Common myeloid progenitor, CD34-positive (primary cell): ENCODE measurements at regions not wholly inside any gene's neighbourhood (a gene's known extent, or its start where the extent isn't known, plus 50 kb on each side); places are given as distances from the start of the nearest gene placed in this dataset.

Experiments
- CTCF ChIA-PET: fragments of 350-600 bp; sonication (Branson Sonifier 250); formaldehyde crosslinking; loops from one replicate; lab custom pipeline; 2021; ENCODE audit warnings: antibody characterized with exemption; lab: Charles Lee
- POLR2A ChIA-PET: fragments of 350-600 bp; sonication (Branson Sonifier 250); formaldehyde crosslinking; loops from one replicate; lab custom pipeline; 2021; ENCODE audit warnings: antibody characterized with exemption; lab: Charles Lee
- DNase-seq, 3 donors: peaks; one replicate each; pipeline versions ENCODE4 v3.0.0 to v3.0.0-alpha.2; 2013
- H3K27ac ChIP-seq, 2 experiments: 1 replicate in 1 of 2; 2 replicates in 1 of 2; pipeline ENCODE4 v1.7.0; 2013; ENCODE audit warnings: inconsistent platforms in 2 of 2, low read length in 2 of 2, mild to moderate bottlenecking in 2 of 2, low read depth in 1 of 2, moderate library complexity in 1 of 2; ENCODE audit not compliant: severe bottlenecking in 2 of 2, insufficient read depth in 1 of 2, poor library complexity in 1 of 2
- H3K27me3 ChIP-seq, 5 experiments: replicated peaks in 2 of 5; 1 replicate in 3 of 5; 2 replicates in 2 of 5; pipeline versions ENCODE4 v1.6.1 to v1.7.0; 2013; ENCODE audit warnings: low read length in 4 of 5, mild to moderate bottlenecking in 2 of 5, moderate library complexity in 2 of 5, inconsistent platforms in 1 of 5; ENCODE audit not compliant: insufficient read depth in 5 of 5, control insufficient read depth in 4 of 5
- H3K36me3 ChIP-seq, 4 experiments: 1 replicate in 2 of 4; 2 replicates in 2 of 4; pipeline versions ENCODE4 v1.6.1 to v1.7.0; 2013; ENCODE audit warnings: low read length in 3 of 4, control low read depth in 1 of 4, mild to moderate bottlenecking in 1 of 4; ENCODE audit not compliant: control insufficient read depth in 4 of 4, insufficient read depth in 4 of 4
- H3K4me1 ChIP-seq, 4 experiments: 1 replicate in 3 of 4; 2 replicates in 1 of 4; pipeline versions ENCODE4 v1.6.1 to v1.7.1; 2013; ENCODE audit warnings: low read length in 3 of 4, mild to moderate bottlenecking in 3 of 4, control low read depth in 1 of 4, inconsistent platforms in 1 of 4, moderate library complexity in 1 of 4; ENCODE audit not compliant: control insufficient read depth in 4 of 4, insufficient read depth in 4 of 4; ENCODE audit errors: control extremely low read depth in 1 of 4
- H3K4me3 ChIP-seq, 7 experiments: 1 replicate in 4 of 7; 2 replicates in 3 of 7; pipeline versions ENCODE4 v1.5.1 to v1.7.0; 2013; ENCODE audit warnings: mild to moderate bottlenecking in 7 of 7, low read length in 6 of 7, moderate library complexity in 6 of 7, inconsistent platforms in 2 of 7, low read depth in 2 of 7, control low read depth in 1 of 7; ENCODE audit not compliant: insufficient read depth in 4 of 7, control insufficient read depth in 1 of 7; ENCODE audit errors: extremely low read depth in 1 of 7
- H3K9me3 ChIP-seq, 5 experiments: 1 replicate in 4 of 5; 2 replicates in 1 of 5; pipeline versions ENCODE4 v1.6.1 to v1.7.1; 2013; ENCODE audit warnings: low read length in 4 of 5, mild to moderate bottlenecking in 2 of 5, inconsistent platforms in 1 of 5, low read depth in 1 of 5, moderate library complexity in 1 of 5; ENCODE audit not compliant: control insufficient read depth in 4 of 5, insufficient read depth in 2 of 5; ENCODE audit errors: control extremely low read depth in 1 of 5
- WGBS: methylation state at CpG from one replicate; pipeline ENCODE4 v1.1.5; 2013; ENCODE audit not compliant: insufficient coverage; 5-methylcytosine and 5-hydroxymethylcytosine counted together

DNA sequence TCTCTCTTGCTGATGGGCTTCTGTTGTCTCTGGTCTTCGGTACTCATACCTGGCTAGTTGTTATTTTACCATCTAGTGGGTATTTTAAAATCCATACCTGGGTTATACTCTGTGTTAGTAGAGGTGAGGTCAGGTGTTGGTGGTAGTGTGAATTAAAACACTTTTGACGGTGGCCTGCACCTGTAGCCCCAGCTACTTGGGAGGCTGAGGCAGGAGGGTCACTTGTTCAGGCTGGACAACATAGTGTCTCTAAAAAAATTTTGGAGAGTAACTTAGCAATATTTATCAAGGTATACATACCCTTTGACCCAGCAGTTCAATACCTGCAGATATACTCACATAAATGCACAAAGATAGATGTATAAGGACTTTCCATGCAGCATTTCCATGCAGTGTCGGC is 55.4 kb downstream of the GSX1 start:
- POLR2A ChIA-PET = no interaction called here
- Histone ChIP-seq H3K27ac (no peak overlapping the region), H3K4me1 (no peaks in the 10 kb centered on the region), H3K4me3 (no peak overlapping the region), H3K27me3 (peaks cover 0 to 53% (median 16%) of the 10 kb centered on the region in 5 experiments), H3K9me3 (peaks cover 0 to 6% (median 0%) of the 10 kb centered on the region in 5 experiments), H3K36me3 (no peaks in the 10 kb centered on the region)
- WGBS = 97% methylated on average over 3 of the region's 3 CpGs
- CTCF ChIA-PET = interaction anchor here (1.4 kb wide), 1 partner anchor 19 kb away, joined by 3 read pairs; no protein-coding TSS in a partner anchor
- no peak for DNase-seq

DNA sequence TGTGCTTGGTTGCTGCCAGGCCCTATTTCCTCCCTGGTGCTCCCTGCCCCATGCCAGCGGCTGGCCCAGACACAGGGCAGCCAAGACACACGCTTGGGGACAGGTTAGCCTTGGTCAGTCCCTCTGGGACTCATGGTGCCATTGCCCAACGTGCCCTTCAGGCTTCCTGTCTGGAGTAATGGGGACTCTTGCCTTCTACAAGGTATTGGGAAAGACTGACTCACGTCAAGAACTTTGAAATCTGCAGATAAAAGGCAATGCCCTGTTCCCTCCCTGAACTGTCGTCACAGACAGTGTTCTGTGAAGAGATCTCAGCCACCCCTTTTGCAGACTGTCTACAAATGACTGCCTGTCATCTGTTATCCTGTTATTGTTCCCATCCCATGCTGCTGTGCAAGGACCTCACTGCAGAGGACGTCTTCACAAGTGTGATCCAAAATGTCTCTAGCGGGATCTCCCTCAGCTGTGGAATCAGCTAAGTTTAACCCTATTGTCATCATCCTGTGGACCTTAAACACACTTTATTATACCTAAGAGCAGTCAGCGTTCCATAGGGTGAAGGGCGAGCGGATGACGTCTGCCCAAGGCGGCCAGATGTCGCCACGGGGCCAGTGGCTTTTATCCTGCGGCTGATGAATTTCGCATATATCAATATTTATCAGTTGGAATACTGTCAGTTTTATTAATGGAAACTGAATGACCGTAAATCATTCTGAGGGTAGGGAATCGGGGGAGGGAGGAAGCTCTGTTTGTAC is 59.0 kb downstream of the GSX1 start:
- ChIA-PET POLR2A (no interaction called here), CTCF (interaction anchor here (1.3 kb wide), 1 partner anchor 9 kb away, joined by 3 read pairs; no protein-coding TSS in a partner anchor)
- no peaks in the 10 kb centered on the region for H3K9me3 ChIP-seq
- H3K27me3 ChIP-seq = peaks cover 0 to 73% (median 27%) of the 10 kb centered on the region in 5 experiments
- WGBS = 73% methylated on average over 7 of the region's 18 CpGs
- H3K4me1 ChIP-seq = no peaks in the 10 kb centered on the region
- no peak for DNase-seq
- no peaks in the 10 kb centered on the region for H3K36me3 ChIP-seq
- H3K27ac ChIP-seq = no peak overlapping the region
- no peak overlapping the region for H3K4me3 ChIP-seq

DNA sequence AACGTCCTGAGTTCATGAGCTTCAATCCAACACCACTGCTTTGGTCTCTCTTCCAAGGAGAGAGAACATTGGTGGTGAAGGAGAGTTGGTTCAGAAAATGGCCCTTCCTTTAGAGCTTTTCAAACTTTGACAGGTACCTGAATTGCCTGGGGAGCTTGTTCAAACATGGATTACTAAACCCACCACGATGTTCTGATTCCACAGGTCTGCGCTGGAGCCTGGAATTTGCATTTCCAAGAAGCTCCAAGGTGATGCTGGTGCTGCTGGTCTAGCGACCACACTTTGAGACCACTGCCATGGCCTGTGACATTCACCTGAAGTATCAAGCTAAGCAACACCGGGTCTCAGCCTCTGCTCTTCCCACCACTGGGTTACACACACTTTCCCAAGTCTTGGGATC is 60.2 kb downstream of the GSX1 start:
- 73% methylated on average over 4 of the region's 5 CpGs for WGBS
- peaks cover 0 to 80% (median 28%) of the 10 kb centered on the region in 5 experiments for H3K27me3 ChIP-seq

DNA sequence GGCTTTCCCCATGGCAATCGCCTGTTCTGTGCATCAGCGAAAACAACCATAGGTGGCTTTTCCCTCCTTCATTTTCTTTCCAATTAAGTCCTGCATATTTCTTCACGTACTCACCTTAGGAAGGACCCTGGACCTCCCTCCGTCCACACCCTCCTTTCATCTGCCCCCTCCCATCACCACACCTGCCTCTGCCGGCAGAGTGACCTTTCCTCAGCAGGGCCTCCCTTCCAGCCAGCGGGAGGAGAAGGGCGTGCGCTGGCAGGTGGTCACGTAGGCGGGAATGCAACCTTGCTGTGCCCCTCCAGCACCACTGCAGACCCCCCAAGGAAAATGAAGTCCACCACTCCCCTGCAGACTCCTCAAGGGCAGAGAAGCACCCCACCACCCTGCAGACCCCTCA is 61.1 kb downstream of the GSX1 start:
- no peak overlapping the region for H3K4me3 ChIP-seq
- no peaks in the 10 kb centered on the region for H3K4me1 ChIP-seq
- no peak for DNase-seq
- WGBS = 44% methylated on average over 5 of the region's 10 CpGs
- H3K36me3 ChIP-seq = no peaks in the 10 kb centered on the region
- POLR2A ChIA-PET = no interaction called here
- CTCF ChIA-PET = interaction anchor here (0.9 kb wide), 1 partner anchor 16 kb away, joined by 3 read pairs; no protein-coding TSS in a partner anchor
- no peak overlapping the region for H3K27ac ChIP-seq
- peaks cover 0 to 80% (median 25%) of the 10 kb centered on the region in 5 experiments for H3K27me3 ChIP-seq
- no peaks in the 10 kb centered on the region for H3K9me3 ChIP-seq

More for the DNA sequence above, 60.2 kb downstream of the GSX1 start:
- Histone ChIP-seq H3K4me1 (no peaks in the 10 kb centered on the region), H3K36me3 (no peaks in the 10 kb centered on the region), H3K4me3 (no peak overlapping the region), H3K27ac (no peak overlapping the region), H3K9me3 (no peaks in the 10 kb centered on the region)
- no peak for DNase-seq
- ChIA-PET POLR2A (no interaction called here), CTCF (interaction anchor here (0.9 kb wide), 1 partner anchor 17 kb away, joined by 3 read pairs; no protein-coding TSS in a partner anchor)

DNA sequence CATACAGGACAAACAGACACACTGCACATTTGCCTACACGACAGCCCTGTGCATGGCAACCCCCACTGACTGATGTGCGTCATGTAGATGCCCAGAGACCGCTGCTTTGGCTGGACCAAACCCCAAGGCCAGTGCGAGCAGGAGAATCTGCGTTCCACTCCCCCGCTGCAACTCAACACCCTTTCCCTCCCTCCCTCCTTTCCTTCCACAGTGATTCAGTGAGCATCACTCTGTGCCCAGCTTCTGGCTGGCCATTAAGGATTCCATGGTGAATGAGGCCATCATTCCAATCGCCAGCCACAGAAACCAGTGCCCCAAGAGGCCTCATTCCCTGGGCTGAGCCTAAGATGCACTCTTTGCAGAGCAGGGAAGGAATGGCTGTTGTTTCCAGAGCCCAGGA is 61.6 kb downstream of the GSX1 start:
- H3K4me3 ChIP-seq = no peak overlapping the region
- POLR2A ChIA-PET = no interaction called here
- H3K27me3 ChIP-seq = peaks cover 0 to 80% (median 25%) of the 10 kb centered on the region in 5 experiments
- 67% methylated on average over 6 of the region's 7 CpGs for WGBS
- CTCF ChIA-PET = interaction anchor here (1.3 kb wide), 1 partner anchor 116 kb away, joined by 3 read pairs; no protein-coding TSS in a partner anchor
- H3K27ac ChIP-seq = no peak overlapping the region
- no peaks in the 10 kb centered on the region for H3K9me3 ChIP-seq
- H3K36me3 ChIP-seq = no peaks in the 10 kb centered on the region
- H3K4me1 ChIP-seq = no peaks in the 10 kb centered on the region
- no peak for DNase-seq

GRCh38 chr13:27854606-27855005 is 62.3 kb downstream of the GSX1 start:
- WGBS = 100% methylated on average over 1 of the region's 1 CpG
- no peak for DNase-seq
- H3K27me3 ChIP-seq = peaks cover 0 to 84% (median 26%) of the 10 kb centered on the region in 5 experiments
- ChIA-PET CTCF (interaction anchor here (1.3 kb wide), 1 partner anchor 115 kb away, joined by 3 read pairs; no protein-coding TSS in a partner anchor), POLR2A (interaction anchor here (0.6 kb wide), 1 partner anchor 80 kb away, joined by 3 read pairs; no protein-coding TSS in a partner anchor)
- H3K9me3 ChIP-seq = no peaks in the 10 kb centered on the region
- H3K4me1 ChIP-seq = no peaks in the 10 kb centered on the region
- H3K27ac ChIP-seq = no peak overlapping the region
- no peaks in the 10 kb centered on the region for H3K36me3 ChIP-seq
- no peak overlapping the region for H3K4me3 ChIP-seq

DNA sequence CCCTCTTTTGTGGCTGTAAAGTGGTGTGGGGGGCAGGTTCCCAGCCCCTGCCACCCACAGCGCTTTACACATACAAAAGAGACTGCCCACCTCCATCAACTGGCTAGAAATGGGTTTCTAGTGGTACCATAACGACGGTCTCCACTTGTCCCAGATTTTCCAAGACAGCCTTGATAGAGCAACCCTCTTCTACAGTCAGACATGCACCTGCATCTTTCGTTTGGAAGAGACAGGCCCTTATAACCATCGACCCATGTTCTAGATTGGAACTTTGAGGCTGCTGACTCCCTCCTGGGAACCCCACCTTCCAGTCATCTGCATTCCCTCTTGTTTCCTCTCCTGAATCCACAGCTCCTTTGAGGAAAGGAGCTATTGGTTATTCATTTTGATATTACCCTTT is 63.1 kb downstream of the GSX1 start:
- no peaks in the 10 kb centered on the region for H3K4me1 ChIP-seq
- H3K36me3 ChIP-seq = no peaks in the 10 kb centered on the region
- ChIA-PET POLR2A (interaction anchor here (0.6 kb wide), 1 partner anchor 81 kb away, joined by 3 read pairs; no protein-coding TSS in a partner anchor), CTCF (no interaction called here)
- 90% methylated on average over 5 of the region's 5 CpGs for WGBS
- H3K9me3 ChIP-seq = no peaks in the 10 kb centered on the region
- DNase-seq = no peak
- peaks cover 0 to 89% (median 31%) of the 10 kb centered on the region in 5 experiments for H3K27me3 ChIP-seq
- H3K27ac ChIP-seq = no peak overlapping the region
- no peak overlapping the region for H3K4me3 ChIP-seq
